GM23338 (cell line): ENCODE measurements at regions not wholly inside any gene's neighbourhood (a gene's known extent, or its start where the extent isn't known, plus 50 kb on each side); places are given as distances from the start of the nearest gene placed in this dataset.
"Not testable (repeated sequence)": the region's sequence is repeated elsewhere in the genome, so short reads cannot be mapped to it uniquely, and the experiment has no call there.

Experiments
- ATAC-seq: fragments of 200-7000 bp; cut with Tn5 transposase; 3 replicates; pipeline ENCODE4 v1.9.1; 2020
- DNase-seq: peaks from one replicate; pipeline ENCODE4 v3.0.0-alpha.2; 2015; ENCODE audit warnings: low spot score
- H2AFZ ChIP-seq: fragments of 200-600 bp; sonication (generic); 2 replicates; pipeline ENCODE4 v1.8.0; 2016; ENCODE audit warnings: antibody characterized with exemption, mild to moderate bottlenecking, moderate library complexity
- H3F3A ChIP-seq: fragments of 200-600 bp; sonication (generic); replicated peaks from 2 replicates; pipeline ENCODE4 v1.8.0; 2017; ENCODE audit warnings: antibody characterized with exemption, mixed run types, low read depth
- H3K27ac ChIP-seq: fragments of 200-600 bp; sonication (generic); 2 replicates; pipeline ENCODE4 v1.6.1; 2016; ENCODE audit warnings: low read depth
- H3K27me3 ChIP-seq: fragments of 200-600 bp; sonication (generic); 2 replicates; pipeline ENCODE4 v1.8.0; 2016; ENCODE audit warnings: mild to moderate bottlenecking, mixed run types, moderate library complexity; ENCODE audit not compliant: insufficient read depth
- H3K36me3 ChIP-seq: fragments of 200-600 bp; sonication (generic); 2 replicates; pipeline ENCODE4 v1.8.0; 2016; ENCODE audit warnings: mild to moderate bottlenecking; ENCODE audit not compliant: insufficient read depth
- H3K4me1 ChIP-seq: fragments of 200-600 bp; sonication (generic); 2 replicates; pipeline ENCODE4 v1.8.0; 2016; ENCODE audit warnings: mild to moderate bottlenecking, moderate library complexity; ENCODE audit not compliant: insufficient read depth
- H3K4me2 ChIP-seq: fragments of 200-600 bp; sonication (generic); 2 replicates; pipeline ENCODE4 v1.7.1; 2017; ENCODE audit warnings: mixed run types
- H3K4me3 ChIP-seq: fragments of 200-600 bp; sonication (generic); 2 replicates; pipeline ENCODE4 v1.6.1; 2016; ENCODE audit warnings: mixed run types
- H3K79me2 ChIP-seq: fragments of 200-600 bp; sonication (generic); replicated peaks from 2 replicates; pipeline ENCODE4 v1.8.0; 2017; ENCODE audit warnings: mild to moderate bottlenecking; ENCODE audit not compliant: insufficient read depth
- H3K9me2 ChIP-seq: fragments of 200-600 bp; sonication (generic); 2 replicates; pipeline ENCODE4 v1.8.0; 2017; ENCODE audit not compliant: insufficient read depth
- H4K20me1 ChIP-seq: fragments of 200-600 bp; sonication (generic); replicated peaks from 2 replicates; pipeline ENCODE4 v1.8.0; 2017; ENCODE audit warnings: mild to moderate bottlenecking; ENCODE audit not compliant: insufficient read depth
- H3K27ac Mint-ChIP-seq: 2 replicates; pipeline ENCODE4 v1.8.0; 2020; ENCODE audit warnings: inconsistent platforms, mild to moderate bottlenecking, moderate library complexity, mixed read lengths
- H3K27me3 Mint-ChIP-seq: 3 replicates; pipeline ENCODE4 v1.8.0; 2022; ENCODE audit warnings: low read depth, mild to moderate bottlenecking, moderate library complexity, mixed read lengths, inconsistent platforms; ENCODE audit not compliant: insufficient read depth, poor library complexity
- H3K36me3 Mint-ChIP-seq: 3 replicates; pipeline ENCODE4 v1.8.0; 2021; ENCODE audit warnings: low read depth, mild to moderate bottlenecking, inconsistent platforms, moderate library complexity, mixed read lengths
- H3K4me1 Mint-ChIP-seq: 3 replicates; pipeline ENCODE4 v1.8.0; 2020; ENCODE audit warnings: mild to moderate bottlenecking, inconsistent platforms, mixed read lengths
- H3K4me3 Mint-ChIP-seq: 3 replicates; pipeline ENCODE4 v1.8.0; 2021; ENCODE audit warnings: moderate library complexity, mild to moderate bottlenecking, inconsistent platforms, mixed read lengths
- H3K9me3 Mint-ChIP-seq: 3 replicates; pipeline ENCODE4 v1.8.0; 2020; ENCODE audit warnings: moderate library complexity, mild to moderate bottlenecking, inconsistent platforms, mixed read lengths
- CREB1 ChIP-seq: fragments of 250-450 bp; sonication (Bioruptor Pico); IDR thresholded peaks from 2 replicates; pipeline ENCODE4 v1.5.0; 2020; ENCODE audit warnings: low read depth, mild to moderate bottlenecking, moderate library complexity
- EZH2 ChIP-seq: fragments of 200-600 bp; sonication (generic); IDR thresholded peaks from one replicate; pipeline ENCODE4 v1.8.0; 2017; ENCODE audit warnings: antibody characterized with exemption, mild to moderate bottlenecking, low read depth; ENCODE audit not compliant: unreplicated experiment
- EZH2phosphoT487 ChIP-seq: fragments of 200-600 bp; sonication (generic); IDR thresholded peaks from one replicate; pipeline ENCODE4 v1.8.1; 2018; ENCODE audit warnings: antibody characterized with exemption; ENCODE audit not compliant: unreplicated experiment
- JUNB ChIP-seq: IDR thresholded peaks from one replicate; pipeline ENCODE4 v1.6.1; 2016; ENCODE audit warnings: antibody characterized with exemption; ENCODE audit not compliant: unreplicated experiment
- POLR2AphosphoS5 ChIP-seq: IDR thresholded peaks from 2 replicates; pipeline ENCODE4 v1.6.1; 2016; ENCODE audit warnings: antibody characterized with exemption, low read depth
- STAT1 ChIP-seq: IDR thresholded peaks from one replicate; pipeline ENCODE4 v1.6.1; 2016; ENCODE audit warnings: antibody characterized with exemption; ENCODE audit not compliant: unreplicated experiment
- ZNF114 ChIP-seq: fragments of 250-450 bp; sonication (Bioruptor Pico); IDR thresholded peaks from 2 replicates; pipeline ENCODE4 v1.5.0; 2020; ENCODE audit warnings: mild to moderate bottlenecking, moderate library complexity
- ZNF331 ChIP-seq: fragments of 250-450 bp; sonication (Bioruptor Pico); IDR thresholded peaks from 2 replicates; pipeline ENCODE4 v1.5.0; 2020; ENCODE audit warnings: low read depth, mild to moderate bottlenecking, moderate library complexity
- TF ChIP-seq, protein P1 (sequence below): IDR thresholded peaks from 2 replicates; pipeline ENCODE4 v1.6.1; 2016; ENCODE audit warnings: antibody characterized with exemption
- TF ChIP-seq, protein P2 (sequence below): IDR thresholded peaks from one replicate; pipeline ENCODE4 v1.6.1; 2018; ENCODE audit warnings: antibody characterized with exemption; ENCODE audit not compliant: unreplicated experiment
- TF ChIP-seq, protein P3 (sequence below), 2 experiments: fragments of 200-600 bp in 1 of 2; sonication (generic) in 1 of 2; conservative IDR thresholded peaks; 2 replicates each; pipeline versions ENCODE4 v1.5.1 to v1.6.1; 2016 to 2017; ENCODE audit warnings: antibody characterized with exemption in 2 of 2, low read depth in 2 of 2, mild to moderate bottlenecking in 2 of 2, moderate library complexity in 1 of 2

DNA sequence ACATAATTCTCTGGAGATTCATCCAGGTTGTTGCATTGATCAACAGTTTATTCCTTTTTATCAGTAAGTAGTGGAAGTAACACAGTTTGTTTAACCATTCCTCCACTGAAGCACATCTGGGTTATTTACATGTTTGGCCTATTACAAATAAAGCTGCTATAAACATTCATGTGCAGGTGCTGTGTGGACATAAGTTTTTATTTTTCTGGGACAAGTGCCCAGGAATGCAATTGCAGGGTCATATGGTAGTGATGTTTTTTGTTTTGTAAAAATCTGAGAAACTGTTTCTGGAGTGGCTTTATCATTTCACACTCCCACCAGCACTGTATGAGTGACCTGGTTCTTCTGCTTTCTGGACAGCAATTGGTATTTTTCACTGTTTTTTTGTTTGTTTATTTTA is 505.4 kb downstream of the CCER1 start:
- H3K36me3 ChIP-seq: no peaks in the 10 kb centered on the region
- Mint-ChIP-seq H3K27me3 (no peaks in the 10 kb centered on the region), H3K4me1 (no peaks in the 10 kb centered on the region), H3K36me3 (peaks cover 3% of the 10 kb centered on the region; the same call in 1 of the 3 replicates), H3K27ac (no peak overlapping the region), H3K9me3 (peaks cover 13% of the 10 kb centered on the region), H3K4me3 (no peak overlapping the region)
- TF ChIP-seq EZH2: no peak
- TF ChIP-seq ZNF331: no peak
- TF ChIP-seq POLR2AphosphoS5: no peak
- no peak for TF ChIP-seq EZH2phosphoT487
- TF ChIP-seq, protein P1, sequence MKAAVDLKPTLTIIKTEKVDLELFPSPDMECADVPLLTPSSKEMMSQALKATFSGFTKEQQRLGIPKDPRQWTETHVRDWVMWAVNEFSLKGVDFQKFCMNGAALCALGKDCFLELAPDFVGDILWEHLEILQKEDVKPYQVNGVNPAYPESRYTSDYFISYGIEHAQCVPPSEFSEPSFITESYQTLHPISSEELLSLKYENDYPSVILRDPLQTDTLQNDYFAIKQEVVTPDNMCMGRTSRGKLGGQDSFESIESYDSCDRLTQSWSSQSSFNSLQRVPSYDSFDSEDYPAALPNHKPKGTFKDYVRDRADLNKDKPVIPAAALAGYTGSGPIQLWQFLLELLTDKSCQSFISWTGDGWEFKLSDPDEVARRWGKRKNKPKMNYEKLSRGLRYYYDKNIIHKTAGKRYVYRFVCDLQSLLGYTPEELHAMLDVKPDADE: no peak
- no peaks in the 10 kb centered on the region for H4K20me1 ChIP-seq
- no peak overlapping the region for H3K4me2 ChIP-seq
- no peak overlapping the region for H3K27ac ChIP-seq
- no peak overlapping the region for H3K4me3 ChIP-seq
- ATAC-seq (no peak), DNase-seq (no peak)
- H3K9me2 ChIP-seq: no peaks in the 10 kb centered on the region
- no peaks in the 10 kb centered on the region for H3K27me3 ChIP-seq
- H3F3A ChIP-seq: no peaks in the 10 kb centered on the region
- H2AFZ ChIP-seq: no peak overlapping the region
- no peaks in the 10 kb centered on the region for H3K79me2 ChIP-seq
- no peaks in the 10 kb centered on the region for H3K4me1 ChIP-seq

DNA sequence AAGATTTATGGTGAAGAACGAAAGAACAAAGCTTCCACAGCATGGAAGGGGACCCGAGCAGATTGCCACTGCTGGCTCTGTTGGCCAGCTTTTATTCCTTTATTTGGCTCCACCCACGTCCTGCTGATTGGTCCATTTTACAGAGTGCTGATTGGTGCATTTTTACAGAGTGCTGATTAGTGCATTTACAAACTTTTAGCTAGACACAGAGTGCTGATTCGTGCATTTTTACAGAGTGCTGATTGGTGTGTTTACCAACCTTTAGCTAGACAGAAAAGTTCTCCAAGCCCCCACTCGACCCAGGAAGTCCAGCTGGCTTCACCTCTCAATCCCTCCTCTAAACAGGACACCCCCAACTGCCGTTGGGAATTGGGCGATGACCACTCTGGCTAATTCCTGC is 511.5 kb downstream of the CCER1 start:
- not testable (repeated sequence) for H3K4me2 ChIP-seq, ATAC-seq, H4K20me1 ChIP-seq, H3K4me3 ChIP-seq, H3K4me3 Mint-ChIP-seq, DNase-seq, H3K27me3 Mint-ChIP-seq, H2AFZ ChIP-seq, H3K4me1 ChIP-seq, H3K27me3 ChIP-seq, H3K9me2 ChIP-seq, H3K27ac Mint-ChIP-seq, H3K4me1 Mint-ChIP-seq, H3K79me2 ChIP-seq, H3K36me3 ChIP-seq, H3K27ac ChIP-seq, H3F3A ChIP-seq
- H3K36me3 Mint-ChIP-seq: peaks cover 14% of the 10 kb centered on the region; the same call in 2 of the 3 replicates
- H3K9me3 Mint-ChIP-seq: peaks cover 35% of the 10 kb centered on the region

DNA sequence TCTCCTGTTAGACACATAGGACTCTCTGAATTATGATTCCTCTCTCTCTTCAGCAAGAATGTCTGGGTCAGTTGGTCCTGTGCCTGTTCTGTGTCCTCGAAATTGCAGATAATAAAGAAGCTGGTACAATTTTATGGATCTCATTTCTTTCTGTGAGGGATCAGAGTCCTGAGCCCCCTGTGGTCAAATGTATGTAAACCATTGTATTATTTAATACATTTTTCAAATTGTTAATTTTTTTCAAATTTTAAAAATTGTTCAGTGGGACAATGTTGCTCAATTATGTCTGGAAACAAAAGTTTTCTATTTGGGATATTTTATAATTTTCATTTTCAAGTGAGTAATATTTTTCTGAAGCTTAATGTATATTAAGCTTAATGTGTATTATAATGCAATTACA is 513.5 kb downstream of the CCER1 start:
- no peak overlapping the region for H3K4me2 ChIP-seq
- peaks cover 27% of the 10 kb centered on the region for H3K9me3 Mint-ChIP-seq
- no peaks in the 10 kb centered on the region for H3K27me3 Mint-ChIP-seq
- H3K4me1 ChIP-seq: no peaks in the 10 kb centered on the region
- DNase-seq: no peak
- H3K27ac ChIP-seq: no peak overlapping the region
- TF ChIP-seq POLR2AphosphoS5: no peak
- no peak for TF ChIP-seq CREB1 (CRISPR knock-in tag)
- no peak for TF ChIP-seq JUNB
- TF ChIP-seq, protein P2, sequence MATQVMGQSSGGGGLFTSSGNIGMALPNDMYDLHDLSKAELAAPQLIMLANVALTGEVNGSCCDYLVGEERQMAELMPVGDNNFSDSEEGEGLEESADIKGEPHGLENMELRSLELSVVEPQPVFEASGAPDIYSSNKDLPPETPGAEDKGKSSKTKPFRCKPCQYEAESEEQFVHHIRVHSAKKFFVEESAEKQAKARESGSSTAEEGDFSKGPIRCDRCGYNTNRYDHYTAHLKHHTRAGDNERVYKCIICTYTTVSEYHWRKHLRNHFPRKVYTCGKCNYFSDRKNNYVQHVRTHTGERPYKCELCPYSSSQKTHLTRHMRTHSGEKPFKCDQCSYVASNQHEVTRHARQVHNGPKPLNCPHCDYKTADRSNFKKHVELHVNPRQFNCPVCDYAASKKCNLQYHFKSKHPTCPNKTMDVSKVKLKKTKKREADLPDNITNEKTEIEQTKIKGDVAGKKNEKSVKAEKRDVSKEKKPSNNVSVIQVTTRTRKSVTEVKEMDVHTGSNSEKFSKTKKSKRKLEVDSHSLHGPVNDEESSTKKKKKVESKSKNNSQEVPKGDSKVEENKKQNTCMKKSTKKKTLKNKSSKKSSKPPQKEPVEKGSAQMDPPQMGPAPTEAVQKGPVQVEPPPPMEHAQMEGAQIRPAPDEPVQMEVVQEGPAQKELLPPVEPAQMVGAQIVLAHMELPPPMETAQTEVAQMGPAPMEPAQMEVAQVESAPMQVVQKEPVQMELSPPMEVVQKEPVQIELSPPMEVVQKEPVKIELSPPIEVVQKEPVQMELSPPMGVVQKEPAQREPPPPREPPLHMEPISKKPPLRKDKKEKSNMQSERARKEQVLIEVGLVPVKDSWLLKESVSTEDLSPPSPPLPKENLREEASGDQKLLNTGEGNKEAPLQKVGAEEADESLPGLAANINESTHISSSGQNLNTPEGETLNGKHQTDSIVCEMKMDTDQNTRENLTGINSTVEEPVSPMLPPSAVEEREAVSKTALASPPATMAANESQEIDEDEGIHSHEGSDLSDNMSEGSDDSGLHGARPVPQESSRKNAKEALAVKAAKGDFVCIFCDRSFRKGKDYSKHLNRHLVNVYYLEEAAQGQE: no peak
- TF ChIP-seq, protein P1: no peak
- TF ChIP-seq EZH2phosphoT487: no peak
- TF ChIP-seq STAT1: no peak
- no peak for TF ChIP-seq ZNF331
- no peak for TF ChIP-seq EZH2
- TF ChIP-seq, protein P3, sequence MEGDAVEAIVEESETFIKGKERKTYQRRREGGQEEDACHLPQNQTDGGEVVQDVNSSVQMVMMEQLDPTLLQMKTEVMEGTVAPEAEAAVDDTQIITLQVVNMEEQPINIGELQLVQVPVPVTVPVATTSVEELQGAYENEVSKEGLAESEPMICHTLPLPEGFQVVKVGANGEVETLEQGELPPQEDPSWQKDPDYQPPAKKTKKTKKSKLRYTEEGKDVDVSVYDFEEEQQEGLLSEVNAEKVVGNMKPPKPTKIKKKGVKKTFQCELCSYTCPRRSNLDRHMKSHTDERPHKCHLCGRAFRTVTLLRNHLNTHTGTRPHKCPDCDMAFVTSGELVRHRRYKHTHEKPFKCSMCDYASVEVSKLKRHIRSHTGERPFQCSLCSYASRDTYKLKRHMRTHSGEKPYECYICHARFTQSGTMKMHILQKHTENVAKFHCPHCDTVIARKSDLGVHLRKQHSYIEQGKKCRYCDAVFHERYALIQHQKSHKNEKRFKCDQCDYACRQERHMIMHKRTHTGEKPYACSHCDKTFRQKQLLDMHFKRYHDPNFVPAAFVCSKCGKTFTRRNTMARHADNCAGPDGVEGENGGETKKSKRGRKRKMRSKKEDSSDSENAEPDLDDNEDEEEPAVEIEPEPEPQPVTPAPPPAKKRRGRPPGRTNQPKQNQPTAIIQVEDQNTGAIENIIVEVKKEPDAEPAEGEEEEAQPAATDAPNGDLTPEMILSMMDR (conservative IDR thresholded peaks at IDR 0.05; ENCODE audit: low read depth in 2 of 2): no peak
- no peak for TF ChIP-seq ZNF114
- no peak for ATAC-seq
- H3K79me2 ChIP-seq: no peaks in the 10 kb centered on the region
- H2AFZ ChIP-seq: no peak overlapping the region; the same call in 1 of the 2 replicates
- no peaks in the 10 kb centered on the region for H3K27me3 ChIP-seq
- no peak overlapping the region for H3K4me3 ChIP-seq
- H3K4me1 Mint-ChIP-seq: no peaks in the 10 kb centered on the region
- H4K20me1 ChIP-seq: no peaks in the 10 kb centered on the region
- no peak overlapping the region for H3K4me3 Mint-ChIP-seq
- H3K9me2 ChIP-seq: peaks cover 4% of the 10 kb centered on the region
- H3K36me3 ChIP-seq: peaks cover 4% of the 10 kb centered on the region; the same call in 1 of the 2 replicates
- peaks cover 11% of the 10 kb centered on the region; the same call in 2 of the 3 replicates for H3K36me3 Mint-ChIP-seq
- no peaks in the 10 kb centered on the region for H3F3A ChIP-seq
- H3K27ac Mint-ChIP-seq: no peak overlapping the region
